H1 (cell line): ENCODE measurements at regions not wholly inside any gene's neighbourhood (a gene's known extent, or its start where the extent isn't known, plus 50 kb on each side); places are given as distances from the start of the nearest gene placed in this dataset.
A peak's percentile ranks its signal among the peaks of the same experiment; 100 is the strongest.

Source experiments
- CTCF ChIA-PET: fragments of 300-600 bp; sonication (Branson Sonifier 250); formaldehyde crosslinking; loops from one replicate; lab custom pipeline; 2021; ENCODE audit not compliant: partially characterized antibody; lab: Charles Lee
- POLR2A ChIA-PET: fragments of 300-600 bp; sonication (Branson Sonifier 250); formaldehyde crosslinking; loops from one replicate; lab custom pipeline; 2021; ENCODE audit warnings: inconsistent platforms; ENCODE audit not compliant: partially characterized antibody; lab: Charles Lee
- DNase-seq, 2 experiments: peaks; one replicate each; pipeline versions ENCODE4 v3.0.0 to v3.0.0-alpha.2; 2010 to 2022; ENCODE audit warnings: low spot score in 2 of 2, low read depth in 1 of 2, mixed read lengths in 1 of 2
- FAIRE-seq: peaks from 2 replicates; lab custom pipeline; 2011; peaks lifted over from hg19 to GRCh38; lab: Jason Lieb, UNC
- H2AFZ ChIP-seq: 2 replicates; pipeline ENCODE4 v1.8.1; 2012; ENCODE audit warnings: low read length, inconsistent platforms
- H2AK5ac ChIP-seq: 2 replicates; pipeline ENCODE4 v1.6.1; 2013; ENCODE audit warnings: low read depth, low read length
- H2BK120ac ChIP-seq: replicated peaks from 2 replicates; pipeline ENCODE3; 2013; ENCODE audit warnings: low read depth, low read length, inconsistent platforms
- H2BK12ac ChIP-seq: 2 replicates; pipeline ENCODE4 v1.6.1; 2013; ENCODE audit warnings: low read depth, low read length
- H2BK15ac ChIP-seq: 2 replicates; pipeline ENCODE4 v1.6.1; 2013; ENCODE audit warnings: low read length
- H2BK20ac ChIP-seq: 2 replicates; pipeline ENCODE4 v1.6.1; 2013; ENCODE audit warnings: low read length
- H2BK5ac ChIP-seq: 2 replicates; pipeline ENCODE4 v1.6.1; 2013; ENCODE audit warnings: low read depth, low read length
- H3K14ac ChIP-seq: 2 replicates; pipeline ENCODE4 v1.6.1; 2013; ENCODE audit warnings: inconsistent platforms; ENCODE audit not compliant: insufficient read length
- H3K18ac ChIP-seq: 2 replicates; pipeline ENCODE4 v1.6.1; 2013; ENCODE audit warnings: low read length; ENCODE audit errors: extremely low read depth
- H3K23ac ChIP-seq: 2 replicates; pipeline ENCODE4 v1.6.1; 2013; ENCODE audit warnings: inconsistent platforms; ENCODE audit not compliant: insufficient read length
- H3K23me2 ChIP-seq: 2 replicates; pipeline ENCODE4 v1.6.1; 2013; ENCODE audit warnings: low read depth, low read length
- H3K27ac ChIP-seq: 2 replicates; pipeline ENCODE4 v1.6.1; 2011; ENCODE audit warnings: low read depth, low read length, inconsistent platforms
- H3K27me3 ChIP-seq, 4 experiments: replicated peaks in 1 of 4; 1 replicate in 1 of 4; 2 replicates in 3 of 4; pipeline versions ENCODE4 v1.6.1 to v1.8.1; 2011 to 2013; ENCODE audit warnings: low read length in 3 of 4, mild to moderate bottlenecking in 3 of 4, inconsistent platforms in 2 of 4, mixed read lengths in 2 of 4, moderate library complexity in 1 of 4; ENCODE audit not compliant: control insufficient read depth in 3 of 4, insufficient read depth in 3 of 4; ENCODE audit errors: extremely low read depth in 1 of 4
- H3K36me3 ChIP-seq, 4 experiments: 2 replicates each; pipeline versions ENCODE4 v1.6.1 to v1.8.1; 2011 to 2013; ENCODE audit warnings: mild to moderate bottlenecking in 4 of 4, low read length in 3 of 4, moderate library complexity in 2 of 4, control low read depth in 1 of 4, inconsistent platforms in 1 of 4; ENCODE audit not compliant: insufficient read depth in 4 of 4, control insufficient read depth in 2 of 4
- H3K4ac ChIP-seq: replicated peaks from 2 replicates; pipeline ENCODE3; 2013; ENCODE audit warnings: low read length, low read depth, mixed read lengths, inconsistent platforms; ENCODE audit not compliant: insufficient read length
- H3K4me1 ChIP-seq, 4 experiments: replicated peaks in 1 of 4; 1 replicate in 1 of 4; 2 replicates in 3 of 4; pipeline versions ENCODE4 v1.6.1 to v1.8.1; 2011 to 2013; ENCODE audit warnings: low read length in 3 of 4, inconsistent platforms in 2 of 4, mixed read lengths in 1 of 4; ENCODE audit not compliant: insufficient read depth in 4 of 4, control insufficient read depth in 3 of 4
- H3K4me2 ChIP-seq, 2 experiments: 2 replicates each; pipeline versions ENCODE4 v1.6.1 to v1.8.1; 2011 to 2013; ENCODE audit warnings: low read depth in 2 of 2, low read length in 2 of 2, control low read depth in 1 of 2, inconsistent platforms in 1 of 2, mild to moderate bottlenecking in 1 of 2; ENCODE audit not compliant: insufficient read depth in 1 of 2
- H3K4me3 ChIP-seq, 4 experiments: fragments of 200-600, 300-600 bp in 1 of 4; sonication (generic), shearing (Covaris generic), sonication (Bioruptor Twin) in 1 of 4; 2 replicates each; pipeline versions ENCODE4 v1.5.1 to v1.8.1; 2011 to 2016; ENCODE audit warnings: low read length in 4 of 4, low read depth in 3 of 4, control low read depth in 2 of 4, inconsistent platforms in 2 of 4, mild to moderate bottlenecking in 2 of 4, mixed read lengths in 1 of 4, moderate library complexity in 1 of 4; ENCODE audit not compliant: insufficient read depth in 2 of 4; ENCODE audit errors: extremely low read depth in 1 of 4
- H3K56ac ChIP-seq: replicated peaks from 2 replicates; pipeline ENCODE3; 2013; ENCODE audit warnings: low read depth, mild to moderate bottlenecking, mixed read lengths, low read length, inconsistent platforms; ENCODE audit not compliant: insufficient read length
- H3K79me1 ChIP-seq: 2 replicates; pipeline ENCODE4 v1.6.1; 2013; ENCODE audit warnings: low read depth, low read length, control low read depth
- H3K79me2 ChIP-seq, 2 experiments: 2 replicates each; pipeline versions ENCODE4 v1.6.1 to v1.8.1; 2012 to 2013; ENCODE audit warnings: low read length in 2 of 2, mild to moderate bottlenecking in 2 of 2, inconsistent platforms in 1 of 2; ENCODE audit not compliant: insufficient read depth in 2 of 2, control insufficient read depth in 1 of 2
- H3K9ac ChIP-seq, 4 experiments: replicated peaks in 1 of 4; 1 replicate in 1 of 4; 2 replicates in 3 of 4; pipeline versions ENCODE4 v1.6.1 to v1.8.1; 2011 to 2013; ENCODE audit warnings: low read depth in 3 of 4, low read length in 3 of 4, control low read depth in 2 of 4, mild to moderate bottlenecking in 2 of 4, moderate library complexity in 2 of 4, inconsistent platforms in 1 of 4; ENCODE audit errors: extremely low read depth in 1 of 4
- H3K9me3 ChIP-seq, 2 experiments: 2 replicates each; pipeline versions ENCODE4 v1.6.1 to v1.8.1; 2012 to 2013; ENCODE audit warnings: mild to moderate bottlenecking in 2 of 2, moderate library complexity in 2 of 2, control low read depth in 1 of 2, inconsistent platforms in 1 of 2, low read depth in 1 of 2, low read length in 1 of 2, mixed read lengths in 1 of 2; ENCODE audit not compliant: insufficient read depth in 2 of 2
- H4K20me1 ChIP-seq, 2 experiments: replicated peaks in 1 of 2; 2 replicates each; pipeline versions ENCODE3 to v1.8.1; 2011 to 2013; ENCODE audit warnings: inconsistent platforms in 2 of 2, low read length in 2 of 2, mild to moderate bottlenecking in 1 of 2; ENCODE audit not compliant: insufficient read depth in 2 of 2, control insufficient read depth in 1 of 2
- H4K5ac ChIP-seq: 2 replicates; pipeline ENCODE4 v1.6.1; 2013; ENCODE audit warnings: low read length, low read depth, mixed read lengths, inconsistent platforms; ENCODE audit not compliant: insufficient read length
- H4K8ac ChIP-seq: 2 replicates; pipeline ENCODE4 v1.8.0; 2013; ENCODE audit warnings: mild to moderate bottlenecking, moderate library complexity, low read length, inconsistent platforms; ENCODE audit not compliant: insufficient read depth; ENCODE audit errors: extremely low read depth
- H4K91ac ChIP-seq: replicated peaks from 2 replicates; pipeline ENCODE3; 2013; ENCODE audit warnings: low read length, mixed read lengths, inconsistent platforms; ENCODE audit not compliant: insufficient read length
- CTBP2 ChIP-seq: IDR thresholded peaks from 2 replicates; pipeline ENCODE4 v1.7.0; 2011; ENCODE audit warnings: borderline replicate concordance, mild to moderate bottlenecking, moderate library complexity, mixed read lengths, low read length; ENCODE audit not compliant: insufficient read depth, insufficient read length
- CTCF ChIP-seq, 3 experiments: IDR thresholded peaks; 1 replicate in 2 of 3; 2 replicates in 1 of 3; pipeline versions ENCODE4 v1.5.1 to v1.6.1; 2011; ENCODE audit warnings: low read length in 3 of 3, mild to moderate bottlenecking in 3 of 3, inconsistent platforms in 2 of 3, low read depth in 1 of 3, moderate library complexity in 1 of 3; ENCODE audit not compliant: insufficient read depth in 1 of 3; ENCODE audit errors: control extremely low read depth in 1 of 3
- RAD21 ChIP-seq, 2 experiments: IDR thresholded peaks in 1 of 2; conservative IDR thresholded peaks in 1 of 2; 2 replicates each; pipeline ENCODE4 v1.6.1; 2011; ENCODE audit warnings: low read depth in 2 of 2, low read length in 2 of 2, improper control_type of control experiment in 1 of 2, inconsistent platforms in 1 of 2, mild to moderate bottlenecking in 1 of 2, moderate library complexity in 1 of 2
- WGBS, 2 experiments: shearing (Covaris generic) in 1 of 2; methylation state at CpG; one replicate each; pipeline versions ENCODE4 v1.1.6 to v1.1.7; 2013 to 2015; ENCODE audit warnings: low lambda C conversion rate in 2 of 2, mixed read lengths in 2 of 2, inconsistent platforms in 1 of 2, low coverage in 1 of 2, missing lambda C conversion rate in 1 of 2; ENCODE audit not compliant: insufficient replicate concordance in 2 of 2, insufficient coverage in 1 of 2, insufficient read length in 1 of 2; ENCODE audit errors: extremely low coverage in 1 of 2, missing lambda C conversion rate in 1 of 2; 5-methylcytosine and 5-hydroxymethylcytosine counted together

- Histone ChIP-seq H3K27me3 (no peaks in the 10 kb centered on the region), H4K91ac (no peak overlapping the region), H3K79me2 (no peaks in the 10 kb centered on the region), H3K14ac (no peak overlapping the region), H3K27ac (no peak overlapping the region), H3K23ac (no peak overlapping the region), H3K4me1 (no peaks in the 10 kb centered on the region; a peak in 1 of 7 replicates), H2BK120ac (no peak overlapping the region), H2AFZ (no peak overlapping the region), H3K79me1 (no peaks in the 10 kb centered on the region), H4K5ac (no peak overlapping the region), H3K56ac (no peak overlapping the region), H4K8ac (no peak overlapping the region), H2BK15ac (no peak overlapping the region), H3K9me3 (no peaks in the 10 kb centered on the region), H3K18ac (no peak overlapping the region), H3K9ac (no peak overlapping the region), H3K36me3 (no peaks in the 10 kb centered on the region), H2BK12ac (no peak overlapping the region), H3K4ac (no peak overlapping the region), H4K20me1 (no peaks in the 10 kb centered on the region), H2AK5ac (no peak overlapping the region), H2BK5ac (no peak overlapping the region), H3K4me2 (no peak overlapping the region), H2BK20ac (no peak overlapping the region), H3K4me3 (no peak overlapping the region), H3K23me2 (no peaks in the 10 kb centered on the region)
- ChIA-PET CTCF (interaction anchor here (0.8 to 1.6 kb wide), 5 partner anchors 14 to 469 kb away, joined by 3 to 5 read pairs (median 3); partner anchors contain the start of gene NPR3), POLR2A (no interaction called here)
- 72% methylated on average over 4 of the region's 4 CpGs; no CpG with 5 or more reads in 1 of the 2 experiments for WGBS, 2 experiments
- DNase-seq: no peak
- FAIRE-seq: no peak
- TF ChIP-seq CTCF (IDR thresholded peaks at IDR 0.05; ENCODE audit: control extremely low read depth in 1 of 3, insufficient read depth in 1 of 3, low read depth in 1 of 3, low read length in 3 of 3) (peak in 2 of 3 experiments; percentile 22 to 46; a peak in 2 of 4 replicates), CTBP2 (no peak), RAD21 (IDR thresholded peaks at IDR 0.05 in 1 of 2, conservative IDR thresholded peaks at IDR 0.05 in 1 of 2; ENCODE audit: low read depth in 2 of 2, low read length in 2 of 2) (peak; percentile 69 to 76)
These were observed 259.9 kb upstream of the TARS1 start for GRCh38 chr5:33180900-33181299.
